ENCODE measurements at regions not wholly inside any gene's neighbourhood (a gene's known extent, or its start where the extent isn't known, plus 50 kb on each side); places are given as distances from the start of the nearest gene placed in this dataset.
A peak's percentile ranks its signal among the peaks of the same experiment; 100 is the strongest.
"Not testable (repeated sequence)": the region's sequence is repeated elsewhere in the genome, so short reads cannot be mapped to it uniquely, and the experiment has no call there.

DNA sequence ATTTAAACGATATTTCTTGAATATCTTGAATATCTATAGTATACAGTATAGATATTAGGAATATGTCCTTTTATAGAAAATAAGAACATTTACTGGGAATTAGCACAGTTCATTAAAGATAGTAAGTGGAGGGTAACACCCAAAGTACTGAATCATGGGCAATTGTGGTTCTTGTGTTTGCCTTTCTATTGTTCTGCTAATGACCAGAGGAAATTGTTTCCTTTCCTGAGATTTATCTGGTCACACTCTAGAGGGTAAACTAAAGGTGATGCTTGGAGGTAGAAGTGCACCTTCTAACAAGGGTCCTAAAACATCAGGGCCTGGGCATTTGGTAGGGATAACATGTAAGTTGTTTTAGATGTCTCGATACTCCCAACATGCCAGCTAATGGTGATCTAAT lies 241.3 kb upstream of the SFRP2 start:
- no peak overlapping the region for H3K27ac Mint-ChIP-seq
- no peak for DNase-seq
- H3K27me3 Mint-ChIP-seq, result peaks cover 43% of the 10 kb centered on the region
- H3K4me1 Mint-ChIP-seq (ENCODE audit: low read depth), result no peaks in the 10 kb centered on the region
- H3K9me3 Mint-ChIP-seq, result peaks cover 5% of the 10 kb centered on the region
- no peak overlapping the region for H3K4me3 Mint-ChIP-seq
- no peaks in the 10 kb centered on the region for H3K36me3 Mint-ChIP-seq (ENCODE audit: low read depth)

- no peak for DNase-seq
- Mint-ChIP-seq H3K27me3 (peaks cover 41% of the 10 kb centered on the region), H3K36me3 (ENCODE audit: low read depth) (no peaks in the 10 kb centered on the region), H3K4me3 (no peak overlapping the region), H3K9me3 (peaks cover 5% of the 10 kb centered on the region), H3K4me1 (ENCODE audit: low read depth) (no peaks in the 10 kb centered on the region), H3K27ac (no peak overlapping the region)
These were observed 240.3 kb upstream of the SFRP2 start for GRCh38 chr4:154029171-154029570.

GRCh38 chr4:154025110-154025509 lies 236.2 kb upstream of the SFRP2 start:
- Mint-ChIP-seq H3K27me3 (peaks cover 42% of the 10 kb centered on the region), H3K4me1 (ENCODE audit: low read depth) (no peaks in the 10 kb centered on the region), H3K9me3 (no peaks in the 10 kb centered on the region), H3K36me3 (ENCODE audit: low read depth) (no peaks in the 10 kb centered on the region), H3K27ac (no peak overlapping the region), H3K4me3 (no peak overlapping the region)
- DNase-seq, result no peak

DNA sequence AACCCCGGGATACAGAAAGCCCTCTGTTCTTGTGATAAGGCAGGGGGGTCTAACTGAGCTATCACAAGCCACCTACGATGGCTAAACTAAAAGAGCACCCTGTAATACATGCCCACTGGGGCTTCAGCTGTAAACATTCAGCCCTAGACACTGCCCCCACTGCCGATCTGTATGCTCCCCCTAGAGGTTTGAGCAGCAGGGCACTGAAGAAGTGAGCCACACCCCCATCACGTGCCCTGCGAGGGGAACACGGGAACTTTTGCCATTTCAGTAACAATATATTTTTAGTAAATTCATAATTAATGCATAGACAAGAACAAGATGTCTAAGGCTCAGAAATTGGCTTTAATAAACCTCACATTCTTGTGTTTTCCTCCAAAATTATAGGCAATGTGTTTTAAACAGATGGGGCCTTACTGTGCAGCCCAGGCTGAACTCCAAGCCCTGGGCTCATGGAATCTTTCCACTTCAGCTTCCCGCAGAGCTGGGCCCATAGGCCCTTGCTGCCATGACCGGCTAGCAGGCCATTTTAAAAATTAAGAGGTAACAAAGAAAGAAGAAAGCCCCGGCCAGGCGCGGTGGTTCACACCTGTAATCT lies 235.3 kb upstream of the SFRP2 start:
- no peak overlapping the region for H3K27ac Mint-ChIP-seq
- no peaks in the 10 kb centered on the region for H3K4me1 Mint-ChIP-seq (ENCODE audit: low read depth)
- H3K4me3 Mint-ChIP-seq, result no peak overlapping the region
- no peaks in the 10 kb centered on the region for H3K36me3 Mint-ChIP-seq (ENCODE audit: low read depth)
- no peak for DNase-seq
- H3K27me3 Mint-ChIP-seq, result peaks cover 40% of the 10 kb centered on the region
- no peaks in the 10 kb centered on the region for H3K9me3 Mint-ChIP-seq

GRCh38 chr4:154023671-154024070 lies 234.8 kb upstream of the SFRP2 start:
- DNase-seq; H3K4me3 Mint-ChIP-seq; H3K36me3 Mint-ChIP-seq (ENCODE audit: low read depth); H3K9me3 Mint-ChIP-seq; H3K27ac Mint-ChIP-seq; H3K4me1 Mint-ChIP-seq (ENCODE audit: low read depth): not testable (repeated sequence)
- peaks cover 38% of the 10 kb centered on the region for H3K27me3 Mint-ChIP-seq

DNA sequence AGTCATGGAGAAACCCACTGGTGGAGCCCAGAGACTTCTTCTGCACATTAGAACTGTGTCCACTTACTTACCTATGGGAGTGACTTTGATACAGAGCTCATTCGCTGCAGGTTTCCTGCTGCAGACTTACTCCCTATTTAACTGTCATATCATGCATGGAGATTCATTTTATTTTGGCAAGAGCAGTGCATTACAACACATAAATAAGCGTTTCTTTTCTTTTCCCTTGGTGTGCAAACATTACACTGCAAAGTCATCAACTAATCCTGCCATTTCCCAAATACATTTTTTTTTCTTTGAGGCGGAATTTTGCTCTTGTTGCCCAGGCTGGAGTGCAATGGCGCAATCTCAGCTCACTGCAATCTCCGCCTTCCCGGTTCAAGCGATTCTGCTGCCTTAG lies 230.9 kb upstream of the SFRP2 start:
- Mint-ChIP-seq H3K27ac (no peak overlapping the region), H3K4me1 (ENCODE audit: low read depth) (no peaks in the 10 kb centered on the region), H3K36me3 (ENCODE audit: low read depth) (no peaks in the 10 kb centered on the region), H3K9me3 (no peaks in the 10 kb centered on the region), H3K4me3 (no peak overlapping the region), H3K27me3 (peaks cover 21% of the 10 kb centered on the region)
- no peak for DNase-seq

GRCh38 chr4:154018659-154019058 lies 229.8 kb upstream of the SFRP2 start:
- Mint-ChIP-seq H3K27me3 (peaks cover 24% of the 10 kb centered on the region), H3K27ac (no peak overlapping the region), H3K4me1 (ENCODE audit: low read depth) (no peaks in the 10 kb centered on the region), H3K4me3 (no peak overlapping the region), H3K36me3 (ENCODE audit: low read depth) (no peaks in the 10 kb centered on the region), H3K9me3 (no peaks in the 10 kb centered on the region)
- DNase-seq, result peak; percentile 48

DNA sequence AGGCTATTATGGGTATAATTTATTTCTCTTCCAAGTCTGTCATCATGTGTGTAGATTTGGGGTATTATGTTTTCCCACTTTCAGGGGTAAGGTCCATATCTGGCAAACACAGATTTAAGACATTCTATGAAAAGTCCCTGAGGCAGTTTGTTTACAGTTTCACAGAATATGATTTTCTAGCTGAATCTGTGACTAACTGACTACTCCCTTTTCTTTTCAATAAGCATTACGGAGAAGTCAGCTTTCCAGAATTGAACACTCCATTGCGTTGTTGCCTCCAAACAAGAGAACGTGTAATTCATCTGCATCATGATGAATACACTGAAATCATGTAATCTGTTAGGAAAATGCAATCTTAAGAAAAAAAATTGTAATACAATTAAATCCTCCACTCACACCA lies 226.7 kb upstream of the SFRP2 start:
- Mint-ChIP-seq H3K27me3 (peaks cover 10% of the 10 kb centered on the region), H3K4me3 (no peak overlapping the region), H3K4me1 (ENCODE audit: low read depth) (no peaks in the 10 kb centered on the region), H3K9me3 (no peaks in the 10 kb centered on the region), H3K36me3 (ENCODE audit: low read depth) (no peaks in the 10 kb centered on the region), H3K27ac (no peak overlapping the region)
- no peak for DNase-seq

GRCh38 chr4:154014407-154015321 lies 225.8 kb upstream of the SFRP2 start:
- Mint-ChIP-seq H3K36me3 (ENCODE audit: low read depth) (no peaks in the 10 kb centered on the region), H3K27ac (no peak overlapping the region), H3K27me3 (peaks cover 10% of the 10 kb centered on the region), H3K4me1 (ENCODE audit: low read depth) (no peaks in the 10 kb centered on the region), H3K4me3 (no peak overlapping the region), H3K9me3 (no peaks in the 10 kb centered on the region)
- no peak for DNase-seq

DNA sequence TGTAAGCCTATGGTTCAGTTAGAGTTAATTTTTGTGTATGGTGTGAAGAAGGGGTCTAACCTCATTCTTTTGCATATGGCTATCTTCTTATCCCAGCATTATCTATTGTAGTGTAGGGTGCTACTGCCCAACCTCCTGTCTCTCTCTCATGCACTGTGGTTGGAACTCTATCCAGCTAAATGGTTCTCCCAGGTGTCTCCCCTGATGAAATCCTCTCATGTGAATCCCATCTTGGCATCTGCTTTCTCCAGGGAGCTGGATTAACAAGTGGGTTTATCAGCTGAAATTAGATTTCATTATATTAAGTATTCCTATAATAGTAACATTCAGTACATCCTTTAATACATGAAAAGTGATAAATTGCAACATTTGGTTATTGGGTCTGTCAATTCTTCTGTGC lies 224.7 kb upstream of the SFRP2 start:
- Mint-ChIP-seq H3K27me3 (peaks cover 10% of the 10 kb centered on the region), H3K36me3 (ENCODE audit: low read depth) (no peaks in the 10 kb centered on the region), H3K27ac (no peak overlapping the region), H3K9me3 (no peaks in the 10 kb centered on the region), H3K4me3 (no peak overlapping the region), H3K4me1 (ENCODE audit: low read depth) (no peaks in the 10 kb centered on the region)
- DNase-seq, result no peak

DNA sequence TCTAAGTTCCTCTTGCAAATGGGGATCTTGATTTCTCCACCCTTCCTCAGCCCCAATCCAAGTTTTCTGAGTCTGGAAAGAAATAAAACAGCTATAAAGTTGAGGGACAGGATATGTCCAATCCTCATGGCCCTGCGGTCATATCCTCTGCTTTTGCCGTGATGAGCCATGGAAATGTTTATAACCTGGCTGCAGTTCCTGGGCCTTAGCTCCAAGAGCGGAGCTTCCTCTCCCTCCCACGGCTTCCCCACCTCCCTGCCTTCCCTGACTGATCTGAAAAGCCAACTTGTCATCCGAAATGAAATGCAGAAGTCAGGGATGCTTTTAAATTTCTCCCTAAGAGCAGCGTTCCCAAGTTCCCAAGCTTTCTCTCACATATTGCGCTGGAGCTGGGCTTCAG lies 221.5 kb upstream of the SFRP2 start:
- Mint-ChIP-seq H3K9me3 (no peaks in the 10 kb centered on the region), H3K4me3 (no peak overlapping the region), H3K36me3 (ENCODE audit: low read depth) (no peaks in the 10 kb centered on the region), H3K4me1 (ENCODE audit: low read depth) (no peaks in the 10 kb centered on the region), H3K27ac (no peak overlapping the region), H3K27me3 (peaks cover 7% of the 10 kb centered on the region)
- no peak for DNase-seq

DNA sequence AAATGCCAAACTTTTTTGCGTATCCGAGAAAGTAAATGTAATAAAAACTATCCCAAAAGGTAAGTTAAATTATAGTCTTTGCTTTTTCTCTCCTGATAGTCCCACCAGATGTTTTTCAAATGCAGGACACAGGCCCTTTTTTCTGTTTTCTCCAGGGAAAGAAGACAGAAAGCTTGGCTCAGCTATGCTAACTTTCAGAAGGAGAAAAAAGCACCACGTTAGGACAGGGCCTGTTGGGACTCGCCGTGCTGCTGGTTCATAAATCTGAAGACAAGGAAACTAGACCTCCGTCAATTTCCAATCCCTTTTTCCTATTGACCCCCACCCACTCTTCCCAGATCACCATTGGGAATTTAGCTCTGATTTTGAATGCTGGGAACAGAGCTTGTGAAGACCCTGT lies 220.9 kb upstream of the SFRP2 start:
- H3K4me3 Mint-ChIP-seq, result no peak overlapping the region
- H3K27me3 Mint-ChIP-seq, result peaks cover 7% of the 10 kb centered on the region
- H3K27ac Mint-ChIP-seq, result no peak overlapping the region
- no peaks in the 10 kb centered on the region for H3K9me3 Mint-ChIP-seq
- no peaks in the 10 kb centered on the region for H3K4me1 Mint-ChIP-seq (ENCODE audit: low read depth)
- no peaks in the 10 kb centered on the region for H3K36me3 Mint-ChIP-seq (ENCODE audit: low read depth)
- DNase-seq, result no peak

DNA sequence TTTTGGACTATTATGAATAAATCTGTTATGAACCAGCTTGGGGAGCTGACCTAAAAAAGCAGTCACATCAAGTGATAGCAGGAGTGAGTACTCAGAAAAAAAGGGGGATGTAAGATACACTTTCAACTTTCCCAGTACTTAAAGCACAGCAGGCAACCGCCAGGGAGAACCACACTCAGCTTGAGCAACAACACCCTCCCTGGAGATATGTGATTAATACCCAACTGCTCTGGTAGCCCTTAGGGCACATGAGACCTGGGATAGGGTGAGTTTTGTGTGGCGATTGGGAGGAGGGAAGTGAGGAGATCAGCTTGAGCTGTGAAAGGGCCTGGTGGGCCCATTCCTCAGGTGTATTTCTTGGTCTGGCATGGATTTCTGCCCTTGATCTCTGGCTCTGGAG lies 220.3 kb upstream of the SFRP2 start:
- no peaks in the 10 kb centered on the region for H3K9me3 Mint-ChIP-seq
- H3K4me3 Mint-ChIP-seq, result no peak overlapping the region
- no peak for DNase-seq
- H3K36me3 Mint-ChIP-seq (ENCODE audit: low read depth), result no peaks in the 10 kb centered on the region
- H3K27ac Mint-ChIP-seq, result no peak overlapping the region
- peaks cover 4% of the 10 kb centered on the region for H3K27me3 Mint-ChIP-seq
- no peaks in the 10 kb centered on the region for H3K4me1 Mint-ChIP-seq (ENCODE audit: low read depth)

GRCh38 chr4:154005171-154005520 lies 216.3 kb upstream of the SFRP2 start:
- Mint-ChIP-seq H3K36me3 (ENCODE audit: low read depth) (no peaks in the 10 kb centered on the region), H3K4me3 (no peak overlapping the region), H3K27me3 (peaks cover 16% of the 10 kb centered on the region), H3K4me1 (ENCODE audit: low read depth) (no peaks in the 10 kb centered on the region), H3K9me3 (no peaks in the 10 kb centered on the region), H3K27ac (no peak overlapping the region)
- no peak for DNase-seq

DNA sequence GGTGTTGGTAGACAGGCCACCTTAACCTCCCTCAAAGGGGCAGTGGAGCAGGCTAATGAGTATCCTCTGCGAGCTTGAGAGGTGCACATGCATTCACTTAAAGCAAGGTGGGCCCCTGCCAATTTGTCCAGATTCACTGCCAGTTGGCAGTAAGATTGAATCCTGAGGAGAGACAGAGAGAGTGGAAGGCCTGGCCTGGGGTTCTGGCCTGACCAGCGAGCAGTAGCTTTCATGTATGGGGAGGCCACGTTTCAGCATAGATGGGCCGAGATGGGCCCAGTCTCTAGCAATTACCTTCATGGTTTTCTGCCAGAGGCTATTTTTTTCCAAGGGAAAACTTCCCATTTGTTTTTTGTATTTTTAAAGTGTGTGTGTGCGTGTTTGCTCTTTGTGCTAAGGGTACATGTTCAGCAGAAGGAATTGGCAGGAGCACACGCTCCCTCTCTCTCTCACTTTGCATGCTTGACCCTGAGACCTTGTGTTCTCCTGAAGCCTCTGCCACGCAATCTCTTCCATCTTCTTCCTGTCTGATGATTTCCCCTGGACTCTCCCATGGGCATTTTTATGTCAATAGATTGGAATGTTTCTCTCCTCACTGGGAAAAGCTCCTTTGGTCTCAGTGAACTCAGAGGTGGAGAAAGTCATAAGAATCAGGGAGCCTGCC lies 215.8 kb upstream of the SFRP2 start:
- no peak for DNase-seq
- H3K4me1 Mint-ChIP-seq (ENCODE audit: low read depth), result no peaks in the 10 kb centered on the region
- no peak overlapping the region for H3K27ac Mint-ChIP-seq

More for the DNA sequence above, 215.8 kb upstream of the SFRP2 start:
- Mint-ChIP-seq H3K36me3 (ENCODE audit: low read depth) (no peaks in the 10 kb centered on the region), H3K27me3 (peaks cover 18% of the 10 kb centered on the region), H3K9me3 (no peaks in the 10 kb centered on the region), H3K4me3 (no peak overlapping the region)

Measured in activated T-cell treated with anti-CD3 and anti-CD28 coated beads, Interleukin-2, amount 50 U/mL, for 24 hours (primary cell).